GM23338 (cell line): ENCODE measurements at regions not wholly inside any gene's neighbourhood (a gene's known extent, or its start where the extent isn't known, plus 50 kb on each side); places are given as distances from the start of the nearest gene placed in this dataset.

Experiments used
- ATAC-seq: fragments of 200-7000 bp; cut with Tn5 transposase; 3 replicates; pipeline ENCODE4 v1.9.1; 2020
- DNase-seq: peaks from one replicate; pipeline ENCODE4 v3.0.0-alpha.2; 2015; ENCODE audit warnings: low spot score
- H2AFZ ChIP-seq: fragments of 200-600 bp; sonication (generic); 2 replicates; pipeline ENCODE4 v1.8.0; 2016; ENCODE audit warnings: antibody characterized with exemption, mild to moderate bottlenecking, moderate library complexity
- H3F3A ChIP-seq: fragments of 200-600 bp; sonication (generic); replicated peaks from 2 replicates; pipeline ENCODE4 v1.8.0; 2017; ENCODE audit warnings: antibody characterized with exemption, mixed run types, low read depth
- H3K27ac ChIP-seq: fragments of 200-600 bp; sonication (generic); 2 replicates; pipeline ENCODE4 v1.6.1; 2016; ENCODE audit warnings: low read depth
- H3K27me3 ChIP-seq: fragments of 200-600 bp; sonication (generic); 2 replicates; pipeline ENCODE4 v1.8.0; 2016; ENCODE audit warnings: mild to moderate bottlenecking, mixed run types, moderate library complexity; ENCODE audit not compliant: insufficient read depth
- H3K36me3 ChIP-seq: fragments of 200-600 bp; sonication (generic); 2 replicates; pipeline ENCODE4 v1.8.0; 2016; ENCODE audit warnings: mild to moderate bottlenecking; ENCODE audit not compliant: insufficient read depth
- H3K4me1 ChIP-seq: fragments of 200-600 bp; sonication (generic); 2 replicates; pipeline ENCODE4 v1.8.0; 2016; ENCODE audit warnings: mild to moderate bottlenecking, moderate library complexity; ENCODE audit not compliant: insufficient read depth
- H3K4me2 ChIP-seq: fragments of 200-600 bp; sonication (generic); 2 replicates; pipeline ENCODE4 v1.7.1; 2017; ENCODE audit warnings: mixed run types
- H3K4me3 ChIP-seq: fragments of 200-600 bp; sonication (generic); 2 replicates; pipeline ENCODE4 v1.6.1; 2016; ENCODE audit warnings: mixed run types
- H3K79me2 ChIP-seq: fragments of 200-600 bp; sonication (generic); replicated peaks from 2 replicates; pipeline ENCODE4 v1.8.0; 2017; ENCODE audit warnings: mild to moderate bottlenecking; ENCODE audit not compliant: insufficient read depth
- H3K9me2 ChIP-seq: fragments of 200-600 bp; sonication (generic); 2 replicates; pipeline ENCODE4 v1.8.0; 2017; ENCODE audit not compliant: insufficient read depth
- H4K20me1 ChIP-seq: fragments of 200-600 bp; sonication (generic); replicated peaks from 2 replicates; pipeline ENCODE4 v1.8.0; 2017; ENCODE audit warnings: mild to moderate bottlenecking; ENCODE audit not compliant: insufficient read depth
- H3K27ac Mint-ChIP-seq: 2 replicates; pipeline ENCODE4 v1.8.0; 2020; ENCODE audit warnings: inconsistent platforms, mild to moderate bottlenecking, moderate library complexity, mixed read lengths
- H3K27me3 Mint-ChIP-seq: 3 replicates; pipeline ENCODE4 v1.8.0; 2022; ENCODE audit warnings: low read depth, mild to moderate bottlenecking, moderate library complexity, mixed read lengths, inconsistent platforms; ENCODE audit not compliant: insufficient read depth, poor library complexity
- H3K36me3 Mint-ChIP-seq: 3 replicates; pipeline ENCODE4 v1.8.0; 2021; ENCODE audit warnings: low read depth, mild to moderate bottlenecking, inconsistent platforms, moderate library complexity, mixed read lengths
- H3K4me1 Mint-ChIP-seq: 3 replicates; pipeline ENCODE4 v1.8.0; 2020; ENCODE audit warnings: mild to moderate bottlenecking, inconsistent platforms, mixed read lengths
- H3K4me3 Mint-ChIP-seq: 3 replicates; pipeline ENCODE4 v1.8.0; 2021; ENCODE audit warnings: moderate library complexity, mild to moderate bottlenecking, inconsistent platforms, mixed read lengths
- H3K9me3 Mint-ChIP-seq: 3 replicates; pipeline ENCODE4 v1.8.0; 2020; ENCODE audit warnings: moderate library complexity, mild to moderate bottlenecking, inconsistent platforms, mixed read lengths
- EZH2 ChIP-seq: fragments of 200-600 bp; sonication (generic); IDR thresholded peaks from one replicate; pipeline ENCODE4 v1.8.0; 2017; ENCODE audit warnings: antibody characterized with exemption, mild to moderate bottlenecking, low read depth; ENCODE audit not compliant: unreplicated experiment
- EZH2phosphoT487 ChIP-seq: fragments of 200-600 bp; sonication (generic); IDR thresholded peaks from one replicate; pipeline ENCODE4 v1.8.1; 2018; ENCODE audit warnings: antibody characterized with exemption; ENCODE audit not compliant: unreplicated experiment
- JUNB ChIP-seq: IDR thresholded peaks from one replicate; pipeline ENCODE4 v1.6.1; 2016; ENCODE audit warnings: antibody characterized with exemption; ENCODE audit not compliant: unreplicated experiment
- STAT1 ChIP-seq: IDR thresholded peaks from one replicate; pipeline ENCODE4 v1.6.1; 2016; ENCODE audit warnings: antibody characterized with exemption; ENCODE audit not compliant: unreplicated experiment
- ZNF114 ChIP-seq: fragments of 250-450 bp; sonication (Bioruptor Pico); IDR thresholded peaks from 2 replicates; pipeline ENCODE4 v1.5.0; 2020; ENCODE audit warnings: mild to moderate bottlenecking, moderate library complexity
- TF ChIP-seq, protein P1 (sequence below): IDR thresholded peaks from one replicate; pipeline ENCODE4 v1.6.1; 2018; ENCODE audit warnings: antibody characterized with exemption; ENCODE audit not compliant: unreplicated experiment
- TF ChIP-seq, protein P2 (sequence below): fragments of 250-450 bp; sonication (Bioruptor Pico); IDR thresholded peaks from 2 replicates; pipeline ENCODE4 v1.5.0; 2020; ENCODE audit warnings: mild to moderate bottlenecking, moderate library complexity

DNA sequence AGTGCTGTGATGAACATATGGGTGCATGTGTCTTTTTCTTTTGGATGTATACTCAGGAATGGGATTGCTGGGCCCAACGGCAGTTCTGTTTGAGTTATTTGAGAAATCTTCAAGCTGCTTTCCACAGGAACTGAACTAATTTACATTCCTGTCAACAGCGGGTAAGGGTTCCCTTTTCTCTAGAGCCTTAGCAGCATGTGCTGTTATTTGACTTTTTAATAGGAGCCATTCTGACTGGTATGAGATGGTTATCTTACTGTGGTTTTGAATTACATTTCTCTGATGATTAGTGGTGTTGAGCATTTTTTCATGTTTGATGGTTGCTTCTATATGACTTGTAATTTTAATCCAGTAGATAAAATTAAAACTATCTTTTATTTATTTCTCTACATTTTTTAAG lies 1168.6 kb upstream of the ALCAM start:
- Histone ChIP-seq H3K4me3 (no peak overlapping the region), H4K20me1 (no peaks in the 10 kb centered on the region), H3K4me2 (no peak overlapping the region), H3K4me1 (no peaks in the 10 kb centered on the region), H3K27me3 (no peaks in the 10 kb centered on the region), H3K79me2 (no peaks in the 10 kb centered on the region), H2AFZ (no peak overlapping the region), H3F3A (no peaks in the 10 kb centered on the region), H3K36me3 (no peaks in the 10 kb centered on the region), H3K27ac (no peak overlapping the region), H3K9me2 (no peaks in the 10 kb centered on the region)
- Mint-ChIP-seq H3K4me1 (no peaks in the 10 kb centered on the region), H3K9me3 (no peaks in the 10 kb centered on the region), H3K27ac (no peak overlapping the region), H3K36me3 (no peaks in the 10 kb centered on the region), H3K27me3 (no peaks in the 10 kb centered on the region), H3K4me3 (no peak overlapping the region)
- DNase-seq (no peak), ATAC-seq (no peak)
- TF ChIP-seq EZH2 = no peak
- TF ChIP-seq, protein P1, sequence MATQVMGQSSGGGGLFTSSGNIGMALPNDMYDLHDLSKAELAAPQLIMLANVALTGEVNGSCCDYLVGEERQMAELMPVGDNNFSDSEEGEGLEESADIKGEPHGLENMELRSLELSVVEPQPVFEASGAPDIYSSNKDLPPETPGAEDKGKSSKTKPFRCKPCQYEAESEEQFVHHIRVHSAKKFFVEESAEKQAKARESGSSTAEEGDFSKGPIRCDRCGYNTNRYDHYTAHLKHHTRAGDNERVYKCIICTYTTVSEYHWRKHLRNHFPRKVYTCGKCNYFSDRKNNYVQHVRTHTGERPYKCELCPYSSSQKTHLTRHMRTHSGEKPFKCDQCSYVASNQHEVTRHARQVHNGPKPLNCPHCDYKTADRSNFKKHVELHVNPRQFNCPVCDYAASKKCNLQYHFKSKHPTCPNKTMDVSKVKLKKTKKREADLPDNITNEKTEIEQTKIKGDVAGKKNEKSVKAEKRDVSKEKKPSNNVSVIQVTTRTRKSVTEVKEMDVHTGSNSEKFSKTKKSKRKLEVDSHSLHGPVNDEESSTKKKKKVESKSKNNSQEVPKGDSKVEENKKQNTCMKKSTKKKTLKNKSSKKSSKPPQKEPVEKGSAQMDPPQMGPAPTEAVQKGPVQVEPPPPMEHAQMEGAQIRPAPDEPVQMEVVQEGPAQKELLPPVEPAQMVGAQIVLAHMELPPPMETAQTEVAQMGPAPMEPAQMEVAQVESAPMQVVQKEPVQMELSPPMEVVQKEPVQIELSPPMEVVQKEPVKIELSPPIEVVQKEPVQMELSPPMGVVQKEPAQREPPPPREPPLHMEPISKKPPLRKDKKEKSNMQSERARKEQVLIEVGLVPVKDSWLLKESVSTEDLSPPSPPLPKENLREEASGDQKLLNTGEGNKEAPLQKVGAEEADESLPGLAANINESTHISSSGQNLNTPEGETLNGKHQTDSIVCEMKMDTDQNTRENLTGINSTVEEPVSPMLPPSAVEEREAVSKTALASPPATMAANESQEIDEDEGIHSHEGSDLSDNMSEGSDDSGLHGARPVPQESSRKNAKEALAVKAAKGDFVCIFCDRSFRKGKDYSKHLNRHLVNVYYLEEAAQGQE = no peak
- no peak for TF ChIP-seq JUNB

DNA sequence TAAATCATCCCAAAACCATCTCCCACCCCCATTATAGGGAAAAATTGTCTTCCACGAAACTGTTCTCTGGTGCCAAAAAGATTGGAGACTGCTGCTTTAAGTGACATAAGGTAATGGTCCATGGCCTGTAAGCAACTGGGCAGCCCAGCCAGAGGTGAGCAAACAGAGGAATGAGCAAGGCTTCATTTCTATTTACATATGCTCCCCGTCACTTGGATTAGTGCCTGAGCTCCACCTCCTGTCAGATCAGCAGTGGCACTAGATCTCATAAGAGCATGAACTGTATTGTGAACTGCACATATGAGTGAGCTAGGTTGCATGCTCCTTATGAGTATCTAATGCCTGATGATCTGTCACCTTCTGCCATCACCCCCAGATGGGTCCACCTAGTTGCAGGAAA lies 1159.8 kb upstream of the ALCAM start:
- Histone ChIP-seq H3K79me2 (no peaks in the 10 kb centered on the region), H3K4me2 (no peak overlapping the region), H3F3A (no peaks in the 10 kb centered on the region), H3K9me2 (peaks cover 3% of the 10 kb centered on the region; the same call in 1 of the 2 replicates), H3K27me3 (no peaks in the 10 kb centered on the region), H4K20me1 (no peaks in the 10 kb centered on the region), H3K4me3 (no peak overlapping the region), H3K36me3 (no peaks in the 10 kb centered on the region), H3K27ac (no peak overlapping the region), H2AFZ (no peak overlapping the region), H3K4me1 (no peaks in the 10 kb centered on the region)
- ATAC-seq (no peak), DNase-seq (no peak)
- H3K27me3 Mint-ChIP-seq = no peaks in the 10 kb centered on the region
- H3K4me3 Mint-ChIP-seq = no peak overlapping the region
- no peaks in the 10 kb centered on the region for H3K9me3 Mint-ChIP-seq
- no peaks in the 10 kb centered on the region for H3K36me3 Mint-ChIP-seq
- no peak overlapping the region for H3K27ac Mint-ChIP-seq
- no peaks in the 10 kb centered on the region for H3K4me1 Mint-ChIP-seq
- TF ChIP-seq EZH2phosphoT487 = no peak
- TF ChIP-seq, protein P1 = no peak
- TF ChIP-seq STAT1 = no peak
- TF ChIP-seq ZNF114 (CRISPR knock-in tag) = no peak
- TF ChIP-seq, protein P2, sequence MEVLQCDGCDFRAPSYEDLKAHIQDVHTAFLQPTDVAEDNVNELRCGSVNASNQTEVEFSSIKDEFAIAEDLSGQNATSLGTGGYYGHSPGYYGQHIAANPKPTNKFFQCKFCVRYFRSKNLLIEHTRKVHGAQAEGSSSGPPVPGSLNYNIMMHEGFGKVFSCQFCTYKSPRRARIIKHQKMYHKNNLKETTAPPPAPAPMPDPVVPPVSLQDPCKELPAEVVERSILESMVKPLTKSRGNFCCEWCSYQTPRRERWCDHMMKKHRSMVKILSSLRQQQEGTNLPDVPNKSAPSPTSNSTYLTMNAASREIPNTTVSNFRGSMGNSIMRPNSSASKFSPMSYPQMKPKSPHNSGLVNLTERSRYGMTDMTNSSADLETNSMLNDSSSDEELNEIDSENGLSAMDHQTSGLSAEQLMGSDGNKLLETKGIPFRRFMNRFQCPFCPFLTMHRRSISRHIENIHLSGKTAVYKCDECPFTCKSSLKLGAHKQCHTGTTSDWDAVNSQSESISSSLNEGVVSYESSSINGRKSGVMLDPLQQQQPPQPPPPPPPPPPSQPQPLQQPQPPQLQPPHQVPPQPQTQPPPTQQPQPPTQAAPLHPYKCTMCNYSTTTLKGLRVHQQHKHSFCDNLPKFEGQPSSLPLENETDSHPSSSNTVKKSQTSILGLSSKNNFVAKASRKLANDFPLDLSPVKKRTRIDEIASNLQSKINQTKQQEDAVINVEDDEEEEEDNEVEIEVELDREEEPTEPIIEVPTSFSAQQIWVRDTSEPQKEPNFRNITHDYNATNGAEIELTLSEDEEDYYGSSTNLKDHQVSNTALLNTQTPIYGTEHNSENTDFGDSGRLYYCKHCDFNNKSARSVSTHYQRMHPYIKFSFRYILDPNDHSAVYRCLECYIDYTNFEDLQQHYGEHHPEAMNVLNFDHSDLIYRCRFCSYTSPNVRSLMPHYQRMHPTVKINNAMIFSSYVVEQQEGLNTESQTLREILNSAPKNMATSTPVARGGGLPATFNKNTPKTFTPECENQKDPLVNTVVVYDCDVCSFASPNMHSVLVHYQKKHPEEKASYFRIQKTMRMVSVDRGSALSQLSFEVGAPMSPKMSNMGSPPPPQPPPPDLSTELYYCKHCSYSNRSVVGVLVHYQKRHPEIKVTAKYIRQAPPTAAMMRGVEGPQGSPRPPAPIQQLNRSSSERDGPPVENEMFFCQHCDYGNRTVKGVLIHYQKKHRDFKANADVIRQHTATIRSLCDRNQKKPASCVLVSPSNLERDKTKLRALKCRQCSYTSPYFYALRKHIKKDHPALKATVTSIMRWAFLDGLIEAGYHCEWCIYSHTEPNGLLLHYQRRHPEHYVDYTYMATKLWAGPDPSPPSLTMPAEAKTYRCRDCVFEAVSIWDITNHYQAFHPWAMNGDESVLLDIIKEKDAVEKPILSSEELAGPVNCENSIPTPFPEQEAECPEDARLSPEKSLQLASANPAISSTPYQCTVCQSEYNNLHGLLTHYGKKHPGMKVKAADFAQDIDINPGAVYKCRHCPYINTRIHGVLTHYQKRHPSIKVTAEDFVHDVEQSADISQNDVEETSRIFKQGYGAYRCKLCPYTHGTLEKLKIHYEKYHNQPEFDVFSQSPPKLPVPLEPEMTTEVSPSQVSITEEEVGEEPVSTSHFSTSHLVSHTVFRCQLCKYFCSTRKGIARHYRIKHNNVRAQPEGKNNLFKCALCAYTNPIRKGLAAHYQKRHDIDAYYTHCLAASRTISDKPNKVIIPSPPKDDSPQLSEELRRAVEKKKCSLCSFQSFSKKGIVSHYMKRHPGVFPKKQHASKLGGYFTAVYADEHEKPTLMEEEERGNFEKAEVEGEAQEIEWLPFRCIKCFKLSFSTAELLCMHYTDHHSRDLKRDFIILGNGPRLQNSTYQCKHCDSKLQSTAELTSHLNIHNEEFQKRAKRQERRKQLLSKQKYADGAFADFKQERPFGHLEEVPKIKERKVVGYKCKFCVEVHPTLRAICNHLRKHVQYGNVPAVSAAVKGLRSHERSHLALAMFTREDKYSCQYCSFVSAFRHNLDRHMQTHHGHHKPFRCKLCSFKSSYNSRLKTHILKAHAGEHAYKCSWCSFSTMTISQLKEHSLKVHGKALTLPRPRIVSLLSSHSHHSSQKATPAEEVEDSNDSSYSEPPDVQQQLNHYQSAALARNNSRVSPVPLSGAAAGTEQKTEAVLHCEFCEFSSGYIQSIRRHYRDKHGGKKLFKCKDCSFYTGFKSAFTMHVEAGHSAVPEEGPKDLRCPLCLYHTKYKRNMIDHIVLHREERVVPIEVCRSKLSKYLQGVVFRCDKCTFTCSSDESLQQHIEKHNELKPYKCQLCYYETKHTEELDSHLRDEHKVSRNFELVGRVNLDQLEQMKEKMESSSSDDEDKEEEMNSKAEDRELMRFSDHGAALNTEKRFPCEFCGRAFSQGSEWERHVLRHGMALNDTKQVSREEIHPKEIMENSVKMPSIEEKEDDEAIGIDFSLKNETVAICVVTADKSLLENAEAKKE (CRISPR knock-in tag) = no peak
